ENCODE measurements at regions not wholly inside any gene's neighbourhood (a gene's known extent, or its start where the extent isn't known, plus 50 kb on each side); places are given as distances from the start of the nearest gene placed in this dataset.

- ChIA-PET CTCF (interaction anchor here (1.0 kb wide), 1 partner anchor 206 kb away, joined by 3 read pairs; no protein-coding TSS in a partner anchor), POLR2A (no interaction called here)
- no peak overlapping the region for H3K27ac ChIP-seq (ENCODE audit: extremely low read depth, low read depth, low read length)
- H3K9me3 ChIP-seq (ENCODE audit: control insufficient read depth, insufficient read depth, low read depth, low read length) = no peaks in the 10 kb centered on the region
- TF ChIP-seq ZNF211 (tag by site-specific recombination; IDR thresholded peaks at IDR 0.05; ENCODE audit: low read depth) (no peak), ZXDB (tag by site-specific recombination; IDR thresholded peaks at IDR 0.05) (no peak), ZNF335 (tag by site-specific recombination; conservative IDR thresholded peaks at IDR 0.05) (no peak), ZNF501 (tag by site-specific recombination; IDR thresholded peaks at IDR 0.05) (no peak), YY1 (tag by site-specific recombination; IDR thresholded peaks at IDR 0.05) (no peak), ZSCAN30 (tag by site-specific recombination; IDR thresholded peaks at IDR 0.05) (no peak), ZNF23 (tag by site-specific recombination; IDR thresholded peaks at IDR 0.05; ENCODE audit: borderline replicate concordance) (no peak), ZBTB44 (tag by site-specific recombination; IDR thresholded peaks at IDR 0.05) (no peak), ZNF626 (tag by site-specific recombination; IDR thresholded peaks at IDR 0.05) (no peak), ZBTB7A (tag by site-specific recombination; IDR thresholded peaks at IDR 0.05; ENCODE audit: low read depth) (no peak), ZNF24 (tag by site-specific recombination; IDR thresholded peaks at IDR 0.05) (no peak), ZNF544 (tag by site-specific recombination; IDR thresholded peaks at IDR 0.05) (no peak), ZNF37A (tag by site-specific recombination; IDR thresholded peaks at IDR 0.05) (no peak), ZNF664 (tag by site-specific recombination; IDR thresholded peaks at IDR 0.05) (no peak), GLIS1 (tag by site-specific recombination; IDR thresholded peaks at IDR 0.05) (no peak)
- TF ChIP-seq, protein P1, sequence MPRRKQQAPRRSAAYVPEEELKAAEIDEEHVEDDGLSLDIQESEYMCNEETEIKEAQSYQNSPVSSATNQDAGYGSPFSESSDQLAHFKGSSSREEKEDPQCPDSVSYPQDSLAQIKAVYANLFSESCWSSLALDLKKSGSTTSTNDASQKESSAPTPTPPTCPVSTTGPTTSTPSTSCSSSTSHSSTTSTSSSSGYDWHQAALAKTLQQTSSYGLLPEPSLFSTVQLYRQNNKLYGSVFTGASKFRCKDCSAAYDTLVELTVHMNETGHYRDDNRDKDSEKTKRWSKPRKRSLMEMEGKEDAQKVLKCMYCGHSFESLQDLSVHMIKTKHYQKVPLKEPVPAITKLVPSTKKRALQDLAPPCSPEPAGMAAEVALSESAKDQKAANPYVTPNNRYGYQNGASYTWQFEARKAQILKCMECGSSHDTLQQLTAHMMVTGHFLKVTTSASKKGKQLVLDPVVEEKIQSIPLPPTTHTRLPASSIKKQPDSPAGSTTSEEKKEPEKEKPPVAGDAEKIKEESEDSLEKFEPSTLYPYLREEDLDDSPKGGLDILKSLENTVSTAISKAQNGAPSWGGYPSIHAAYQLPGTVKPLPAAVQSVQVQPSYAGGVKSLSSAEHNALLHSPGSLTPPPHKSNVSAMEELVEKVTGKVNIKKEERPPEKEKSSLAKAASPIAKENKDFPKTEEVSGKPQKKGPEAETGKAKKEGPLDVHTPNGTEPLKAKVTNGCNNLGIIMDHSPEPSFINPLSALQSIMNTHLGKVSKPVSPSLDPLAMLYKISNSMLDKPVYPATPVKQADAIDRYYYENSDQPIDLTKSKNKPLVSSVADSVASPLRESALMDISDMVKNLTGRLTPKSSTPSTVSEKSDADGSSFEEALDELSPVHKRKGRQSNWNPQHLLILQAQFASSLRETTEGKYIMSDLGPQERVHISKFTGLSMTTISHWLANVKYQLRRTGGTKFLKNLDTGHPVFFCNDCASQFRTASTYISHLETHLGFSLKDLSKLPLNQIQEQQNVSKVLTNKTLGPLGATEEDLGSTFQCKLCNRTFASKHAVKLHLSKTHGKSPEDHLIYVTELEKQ (tag by site-specific recombination; IDR thresholded peaks at IDR 0.05; ENCODE audit: borderline replicate concordance) = no peak
- TF ChIP-seq, protein P2, sequence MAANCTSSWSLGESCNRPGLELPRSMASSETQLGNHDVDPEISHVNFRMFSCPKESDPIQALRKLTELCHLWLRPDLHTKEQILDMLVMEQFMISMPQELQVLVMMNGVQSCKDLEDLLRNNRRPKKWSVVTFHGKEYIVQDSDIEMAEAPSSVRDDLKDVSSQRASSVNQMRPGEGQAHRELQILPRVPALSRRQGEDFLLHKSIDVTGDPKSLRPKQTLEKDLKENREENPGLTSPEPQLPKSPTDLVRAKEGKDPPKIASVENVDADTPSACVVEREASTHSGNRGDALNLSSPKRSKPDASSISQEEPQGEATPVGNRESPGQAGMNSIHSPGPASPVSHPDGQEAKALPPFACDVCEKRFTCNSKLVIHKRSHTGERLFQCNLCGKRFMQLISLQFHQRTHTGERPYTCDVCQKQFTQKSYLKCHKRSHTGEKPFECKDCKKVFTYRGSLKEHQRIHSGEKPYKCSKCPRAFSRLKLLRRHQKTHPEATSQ (tag by site-specific recombination; IDR thresholded peaks at IDR 0.05) = no peak
- TF ChIP-seq, protein P3, sequence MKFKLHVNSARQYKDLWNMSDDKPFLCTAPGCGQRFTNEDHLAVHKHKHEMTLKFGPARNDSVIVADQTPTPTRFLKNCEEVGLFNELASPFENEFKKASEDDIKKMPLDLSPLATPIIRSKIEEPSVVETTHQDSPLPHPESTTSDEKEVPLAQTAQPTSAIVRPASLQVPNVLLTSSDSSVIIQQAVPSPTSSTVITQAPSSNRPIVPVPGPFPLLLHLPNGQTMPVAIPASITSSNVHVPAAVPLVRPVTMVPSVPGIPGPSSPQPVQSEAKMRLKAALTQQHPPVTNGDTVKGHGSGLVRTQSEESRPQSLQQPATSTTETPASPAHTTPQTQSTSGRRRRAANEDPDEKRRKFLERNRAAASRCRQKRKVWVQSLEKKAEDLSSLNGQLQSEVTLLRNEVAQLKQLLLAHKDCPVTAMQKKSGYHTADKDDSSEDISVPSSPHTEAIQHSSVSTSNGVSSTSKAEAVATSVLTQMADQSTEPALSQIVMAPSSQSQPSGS (tag by site-specific recombination; IDR thresholded peaks at IDR 0.05; ENCODE audit: low read depth) = no peak
- TF ChIP-seq, protein P4, sequence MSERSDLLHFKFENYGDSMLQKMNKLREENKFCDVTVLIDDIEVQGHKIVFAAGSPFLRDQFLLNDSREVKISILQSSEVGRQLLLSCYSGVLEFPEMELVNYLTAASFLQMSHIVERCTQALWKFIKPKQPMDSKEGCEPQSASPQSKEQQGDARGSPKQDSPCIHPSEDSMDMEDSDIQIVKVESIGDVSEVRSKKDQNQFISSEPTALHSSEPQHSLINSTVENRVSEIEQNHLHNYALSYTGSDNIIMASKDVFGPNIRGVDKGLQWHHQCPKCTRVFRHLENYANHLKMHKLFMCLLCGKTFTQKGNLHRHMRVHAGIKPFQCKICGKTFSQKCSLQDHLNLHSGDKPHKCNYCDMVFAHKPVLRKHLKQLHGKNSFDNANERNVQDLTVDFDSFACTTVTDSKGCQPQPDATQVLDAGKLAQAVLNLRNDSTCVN (tag by site-specific recombination; optimal IDR thresholded peaks at IDR 0.05) = no peak
- H3K36me3 ChIP-seq (ENCODE audit: control insufficient read depth in 2 of 2, insufficient read depth in 1 of 2, low read length in 2 of 2) = no peaks in the 10 kb centered on the region
- no peak overlapping the region for H3K4me3 ChIP-seq (ENCODE audit: low read depth, low read length)
- no peaks in the 10 kb centered on the region for H3K4me1 ChIP-seq (ENCODE audit: control insufficient read depth, insufficient read depth, low read length)
Measured at GRCh38 chr13:94880463-94880862, 168.1 kb upstream of the SOX21 start.

All from HEK293 (cell line).